HL-60 (cell line): ENCODE measurements at regions not wholly inside any gene's neighbourhood (a gene's known extent, or its start where the extent isn't known, plus 50 kb on each side); places are given as distances from the start of the nearest gene placed in this dataset.

Experiments
- DNase-seq, 2 experiments: peaks; one replicate each; pipeline ENCODE4 v3.0.0-alpha.2; 2010 to 2020; ENCODE audit warnings: low read depth in 1 of 2, low spot score in 1 of 2
- H3K27ac ChIP-seq: fragments of 250-450 bp; sonication (Bioruptor Pico); replicated peaks from 2 replicates; pipeline ENCODE4 v1.5.1; 2020; ENCODE audit warnings: mild to moderate bottlenecking, moderate library complexity
- H3K27me3 ChIP-seq: fragments of 250-450 bp; sonication (Bioruptor Pico); 2 replicates; pipeline ENCODE4 v1.5.1; 2021; ENCODE audit warnings: mild to moderate bottlenecking, moderate library complexity; ENCODE audit not compliant: insufficient read depth, poor library complexity, severe bottlenecking
- H3K4me3 ChIP-seq: replicated peaks from 2 replicates; pipeline ENCODE4 v1.5.1; 2011; ENCODE audit warnings: mild to moderate bottlenecking, control low read depth, low read length; ENCODE audit not compliant: insufficient read depth
- CTCF ChIP-seq: IDR thresholded peaks from one replicate; pipeline ENCODE4 v1.5.1; 2011; ENCODE audit warnings: low read length, control low read depth, inconsistent platforms; ENCODE audit not compliant: insufficient read depth
- GABPA ChIP-seq: IDR thresholded peaks from 2 replicates; pipeline ENCODE4 v1.6.1; 2012; ENCODE audit warnings: low read depth
- POLR2AphosphoS5 ChIP-seq: IDR thresholded peaks from 2 replicates; pipeline ENCODE4 v1.6.1; 2012; ENCODE audit warnings: low read depth
- REST ChIP-seq: IDR thresholded peaks from 2 replicates; pipeline ENCODE4 v1.6.1; 2012; ENCODE audit warnings: low read depth; ENCODE audit not compliant: insufficient replicate concordance
- SPI1 ChIP-seq: IDR thresholded peaks from 2 replicates; pipeline ENCODE4 v1.6.1; 2012; ENCODE audit warnings: low read depth, mild to moderate bottlenecking, borderline replicate concordance

- H3K4me3 ChIP-seq = no peak overlapping the region
- no peak for DNase-seq
- no peak overlapping the region for H3K27ac ChIP-seq
- TF ChIP-seq GABPA (no peak), CTCF (no peak), REST (no peak), POLR2AphosphoS5 (no peak), SPI1 (no peak)
- H3K27me3 ChIP-seq = no peaks in the 10 kb centered on the region
These were observed 321.0 kb upstream of the C1orf174 start for GRCh38 chr1:4221107-4221506.

- TF ChIP-seq CTCF = no peak
- TF ChIP-seq REST = no peak
- no peak for TF ChIP-seq SPI1
- no peak for TF ChIP-seq POLR2AphosphoS5
- no peak for TF ChIP-seq GABPA
- Histone ChIP-seq H3K27me3 (no peaks in the 10 kb centered on the region), H3K27ac (no peak overlapping the region), H3K4me3 (no peak overlapping the region)
- no peak for DNase-seq
These were observed 324.8 kb upstream of the C1orf174 start for GRCh38 chr1:4224684-4225467.

GRCh38 chr1:4227986-4228385 is 327.9 kb upstream of the C1orf174 start:
- Histone ChIP-seq H3K27me3 (no peaks in the 10 kb centered on the region), H3K4me3 (no peak overlapping the region)
- no peak for DNase-seq

More at GRCh38 chr1:4227986-4228385, 327.9 kb upstream of the C1orf174 start:
- no peak for TF ChIP-seq SPI1
- no peak for TF ChIP-seq CTCF
- no peak for TF ChIP-seq POLR2AphosphoS5
- no peak for TF ChIP-seq GABPA
- TF ChIP-seq REST = no peak
- no peak overlapping the region for H3K27ac ChIP-seq
